ENCODE measurements at regions not wholly inside any gene's neighbourhood (a gene's known extent, or its start where the extent isn't known, plus 50 kb on each side); places are given as distances from the start of the nearest gene placed in this dataset.

- Mint-ChIP-seq H3K27me3 (ENCODE audit: insufficient read depth, low read depth, poor library complexity) (peaks cover 15% of the 10 kb centered on the region), H3K4me1 (peaks cover 13% of the 10 kb centered on the region), H3K4me3 (no peak overlapping the region), H3K9me3 (no peaks in the 10 kb centered on the region), H3K27ac (no peak overlapping the region), H3K36me3 (ENCODE audit: low read depth) (no peaks in the 10 kb centered on the region)
- H3K27ac ChIP-seq (ENCODE audit: low read depth): no peak overlapping the region
- no peak overlapping the region for H2AFZ ChIP-seq
- H3K4me1 ChIP-seq (ENCODE audit: insufficient read depth): peaks cover 7% of the 10 kb centered on the region
- TF ChIP-seq EZH2 (IDR thresholded peaks at IDR 0.05; ENCODE audit: low read depth, unreplicated experiment) (no peak), JUNB (IDR thresholded peaks at IDR 0.05; ENCODE audit: unreplicated experiment) (no peak), ZNF331 (CRISPR knock-in tag; IDR thresholded peaks at IDR 0.05; ENCODE audit: low read depth) (no peak), REST (IDR thresholded peaks at IDR 0.05; ENCODE audit: unreplicated experiment) (no peak), CREB1 (CRISPR knock-in tag; IDR thresholded peaks at IDR 0.05; ENCODE audit: low read depth) (no peak), CTCF (conservative IDR thresholded peaks at IDR 0.05; ENCODE audit: low read depth in 2 of 2) (no peak), POLR2AphosphoS5 (IDR thresholded peaks at IDR 0.05; ENCODE audit: low read depth) (no peak), ZNF462 (CRISPR knock-in tag; IDR thresholded peaks at IDR 0.05) (no peak), EZH2phosphoT487 (IDR thresholded peaks at IDR 0.05; ENCODE audit: unreplicated experiment) (no peak), NANOG (IDR thresholded peaks at IDR 0.05; ENCODE audit: borderline replicate concordance) (no peak), ETS1 (IDR thresholded peaks at IDR 0.05) (no peak), STAT1 (IDR thresholded peaks at IDR 0.05; ENCODE audit: unreplicated experiment) (no peak), ZNF114 (CRISPR knock-in tag; IDR thresholded peaks at IDR 0.05) (no peak)
- no peaks in the 10 kb centered on the region for H4K20me1 ChIP-seq (replicated peaks; ENCODE audit: insufficient read depth)
- H3K9me2 ChIP-seq (ENCODE audit: insufficient read depth): no peaks in the 10 kb centered on the region
- DNase-seq (ENCODE audit: low spot score): no peak
- no peaks in the 10 kb centered on the region for H3K36me3 ChIP-seq (ENCODE audit: insufficient read depth)
- H3K27me3 ChIP-seq (ENCODE audit: insufficient read depth): no peaks in the 10 kb centered on the region
- no peak for ATAC-seq
- H3K4me2 ChIP-seq: no peak overlapping the region
- no peak overlapping the region for H3K4me3 ChIP-seq
- no peaks in the 10 kb centered on the region for H3F3A ChIP-seq (replicated peaks; ENCODE audit: low read depth)
- no peaks in the 10 kb centered on the region for H3K79me2 ChIP-seq (replicated peaks; ENCODE audit: insufficient read depth)
Measured at GRCh38 chr17:34825884-34826283, 135.4 kb downstream of the CCT6B start.
